HG02759 (cell line): ENCODE measurements at regions not wholly inside any gene's neighbourhood (a gene's known extent, or its start where the extent isn't known, plus 50 kb on each side); places are given as distances from the start of the nearest gene placed in this dataset.

Source experiments
- ATAC-seq: cut with Tn5 transposase; IDR thresholded peaks from one replicate; pipeline ENCODE4 v1.9.1; 2021; ENCODE audit warnings: mild to moderate bottlenecking, moderate library complexity; ENCODE audit not compliant: unreplicated experiment

DNA sequence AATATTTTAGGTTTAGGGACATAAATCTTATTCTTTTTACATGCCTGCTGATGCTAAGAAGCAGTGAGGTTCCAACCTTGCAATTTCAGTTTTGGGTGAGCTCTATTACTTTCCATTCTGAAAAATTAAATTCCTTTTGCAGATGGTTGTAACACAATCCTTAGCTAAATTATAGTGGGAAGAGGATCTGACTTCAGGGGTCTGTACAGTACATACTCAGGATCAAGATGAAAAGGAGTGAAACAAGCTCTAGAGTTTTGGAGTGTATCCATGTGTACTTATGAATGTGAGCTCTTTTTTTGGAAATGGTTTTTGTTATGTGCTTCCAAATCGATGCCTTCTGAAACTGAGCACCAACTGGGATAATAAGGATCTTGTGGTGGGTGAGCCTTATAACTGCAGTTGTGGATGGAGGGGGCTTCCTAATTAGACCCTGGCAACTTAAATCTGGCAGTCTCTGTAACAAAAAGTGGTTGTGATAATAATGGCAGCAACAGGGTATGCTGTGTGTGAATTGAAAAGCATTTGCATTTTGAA is 218.8 kb upstream of the MAP3K7 start:
- ATAC-seq, result no peak

DNA sequence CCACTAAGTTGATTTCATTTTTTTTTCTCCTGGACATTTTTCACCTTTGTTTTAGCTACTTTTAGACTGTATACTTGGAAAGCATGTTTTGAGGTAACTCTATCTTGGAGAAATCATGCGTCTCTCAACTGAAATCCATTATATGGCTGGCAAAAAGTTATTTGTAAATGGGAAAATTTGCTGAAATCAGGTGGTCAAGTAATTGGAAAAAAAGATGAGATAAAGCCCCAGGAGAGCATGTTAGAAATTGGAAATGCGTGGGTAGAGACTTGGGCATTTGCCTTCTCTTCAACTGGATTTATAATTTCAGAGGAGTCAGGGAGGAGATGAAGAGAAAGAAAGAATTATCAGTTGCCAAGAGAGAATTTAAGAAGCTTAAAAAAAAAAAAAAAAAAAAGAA is 217.1 kb upstream of the MAP3K7 start:
- no peak for ATAC-seq

DNA sequence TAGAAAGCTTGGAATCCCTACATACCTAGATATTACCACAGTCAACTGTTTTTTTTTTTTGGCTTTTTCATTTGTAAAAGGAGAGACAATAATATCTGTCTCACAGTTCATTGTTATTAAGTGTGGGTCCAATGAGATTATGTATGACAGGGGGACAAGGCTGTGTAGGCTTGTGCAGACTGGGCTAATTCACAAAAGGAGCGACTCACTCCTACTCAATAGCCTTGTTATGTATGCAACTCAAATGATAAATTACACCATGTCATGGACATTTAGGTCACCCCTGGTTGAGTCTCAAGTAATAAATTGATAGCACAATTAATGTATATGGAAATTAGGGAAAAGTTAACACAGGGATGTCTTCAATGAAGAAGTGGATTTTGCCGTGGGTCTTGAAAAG is 208.2 kb upstream of the MAP3K7 start:
- ATAC-seq, result no peak

DNA sequence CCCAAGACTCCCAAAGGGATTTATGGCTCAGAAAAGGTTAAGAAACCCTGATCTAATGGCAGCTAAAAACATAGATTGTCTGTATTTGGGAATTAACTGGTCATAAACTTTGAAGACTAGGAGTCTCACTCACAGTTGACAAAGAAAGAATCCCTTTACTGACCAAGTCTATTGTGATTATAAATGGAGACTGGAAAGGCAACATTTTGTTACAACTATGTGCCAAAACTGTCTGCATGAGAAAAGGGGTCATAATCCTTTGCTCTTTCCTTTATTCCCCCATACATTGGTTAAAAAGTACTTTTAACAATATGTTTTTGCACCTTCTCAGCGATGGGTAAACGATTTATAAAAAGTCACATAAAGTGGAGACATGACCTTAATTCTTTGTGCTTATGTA is 206.9 kb upstream of the MAP3K7 start:
- no peak for ATAC-seq

DNA sequence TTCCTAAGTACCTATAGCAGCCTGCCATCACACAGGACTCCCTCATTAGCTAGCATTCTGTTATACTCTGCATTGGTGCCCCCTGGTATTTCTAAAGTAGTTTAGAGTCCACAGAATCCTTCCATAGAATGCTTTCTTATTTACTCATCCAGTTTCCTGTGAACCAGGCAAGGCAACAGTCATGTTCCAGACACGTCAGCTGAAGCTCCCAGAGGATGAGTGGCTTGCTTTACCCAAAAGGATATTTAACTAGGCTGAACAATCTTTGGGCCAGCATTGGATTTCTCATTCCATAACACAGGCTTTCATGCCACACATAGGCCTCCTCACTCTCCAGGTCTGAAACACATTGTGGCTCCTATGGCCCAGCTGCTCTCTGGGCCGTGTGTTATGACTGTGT is 203.8 kb upstream of the MAP3K7 start:
- ATAC-seq, result no peak

DNA sequence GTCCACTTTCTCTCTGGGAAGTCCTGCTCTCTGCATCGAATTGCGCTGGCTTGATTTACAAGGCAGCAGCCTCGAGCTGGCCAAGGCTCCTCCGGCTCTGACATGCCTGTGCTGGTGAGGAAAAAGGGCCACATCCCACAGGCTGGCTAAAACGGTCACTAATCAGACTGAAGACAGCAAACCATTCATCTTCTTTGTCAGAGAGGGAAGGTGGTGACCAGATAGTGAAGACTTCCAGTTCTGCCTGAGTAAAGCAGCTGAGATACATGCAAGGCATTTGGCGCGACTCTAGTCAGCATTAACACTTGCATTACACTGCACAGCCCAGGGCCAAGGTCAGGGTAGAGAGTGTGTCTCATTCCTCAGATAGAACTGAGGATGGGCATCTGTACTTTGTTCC is 203.2 kb upstream of the MAP3K7 start:
- ATAC-seq, result no peak

DNA sequence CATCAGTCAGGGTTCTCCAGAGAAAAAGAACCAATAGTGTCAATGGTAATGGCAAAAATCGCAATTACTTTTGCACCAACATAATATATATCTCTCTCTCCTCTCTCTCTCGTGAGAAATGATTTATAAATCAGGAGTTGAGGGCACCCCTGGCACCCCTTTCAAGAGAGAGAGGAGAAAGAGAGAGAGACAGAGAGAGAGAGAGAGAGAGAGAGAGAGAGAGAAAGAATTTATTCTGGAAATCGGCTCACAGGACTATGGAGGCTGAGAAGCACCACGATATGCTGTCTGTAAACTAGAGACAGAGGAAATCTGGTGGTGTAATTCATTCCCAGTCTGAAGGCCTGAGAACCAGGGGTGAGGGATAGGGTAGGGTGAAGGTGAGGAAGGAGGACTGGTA is 201.9 kb upstream of the MAP3K7 start:
- ATAC-seq, result no peak

DNA sequence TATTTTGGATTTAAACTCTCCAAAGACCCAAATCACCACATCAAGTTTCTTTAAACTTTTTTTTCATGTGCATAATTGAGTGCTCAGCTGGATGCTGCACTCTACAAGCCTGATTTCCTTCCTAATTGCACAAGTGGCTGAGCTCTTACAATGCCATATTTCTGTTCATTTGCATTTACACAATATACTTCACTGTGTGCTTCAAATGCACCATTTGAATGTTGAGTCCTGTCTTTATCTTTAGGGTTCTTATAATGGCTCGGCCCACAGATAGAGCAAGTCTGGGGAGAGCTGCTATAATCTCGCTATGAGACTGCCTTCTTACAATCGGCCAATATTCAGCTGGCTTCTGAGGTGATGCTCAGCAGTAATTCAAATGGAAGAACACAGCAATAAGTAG is 200.6 kb upstream of the MAP3K7 start:
- no peak for ATAC-seq

DNA sequence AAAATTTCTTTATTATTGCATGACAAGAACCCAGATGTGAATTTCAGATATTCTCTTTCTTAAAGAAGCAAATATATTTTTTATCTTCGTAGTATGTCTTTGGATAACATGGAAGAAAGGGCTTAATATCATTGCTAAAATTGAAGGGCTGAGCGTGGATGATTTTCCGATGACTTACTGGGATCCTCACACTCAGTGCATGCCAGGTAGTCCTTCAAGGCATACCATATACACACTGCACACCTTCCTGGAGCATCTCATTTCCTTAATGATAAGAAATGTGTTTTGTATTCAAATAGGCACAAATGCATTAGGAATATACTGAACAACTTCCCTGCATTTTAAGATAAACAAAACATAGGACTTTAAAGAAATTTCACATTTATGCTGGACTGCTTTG is 193.9 kb upstream of the MAP3K7 start:
- no peak for ATAC-seq

DNA sequence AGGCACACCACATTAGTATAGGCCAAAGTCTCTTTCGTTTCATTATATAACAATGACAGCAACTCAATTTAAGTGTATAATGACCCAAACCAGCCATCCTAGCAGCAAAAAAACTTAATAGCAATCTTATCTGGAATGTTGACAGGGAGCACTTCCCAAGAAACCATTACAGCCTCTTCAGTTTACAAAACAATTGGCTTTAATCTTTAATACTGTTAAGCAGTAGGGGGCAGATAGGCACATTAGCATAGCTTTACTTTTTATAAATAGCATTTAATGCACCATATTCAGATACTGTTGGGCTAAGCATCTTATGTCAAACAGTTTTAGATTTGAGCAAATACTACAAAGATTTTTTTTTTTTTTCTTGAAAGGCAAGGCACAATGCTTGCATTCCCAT is 193.3 kb upstream of the MAP3K7 start:
- no peak for ATAC-seq

DNA sequence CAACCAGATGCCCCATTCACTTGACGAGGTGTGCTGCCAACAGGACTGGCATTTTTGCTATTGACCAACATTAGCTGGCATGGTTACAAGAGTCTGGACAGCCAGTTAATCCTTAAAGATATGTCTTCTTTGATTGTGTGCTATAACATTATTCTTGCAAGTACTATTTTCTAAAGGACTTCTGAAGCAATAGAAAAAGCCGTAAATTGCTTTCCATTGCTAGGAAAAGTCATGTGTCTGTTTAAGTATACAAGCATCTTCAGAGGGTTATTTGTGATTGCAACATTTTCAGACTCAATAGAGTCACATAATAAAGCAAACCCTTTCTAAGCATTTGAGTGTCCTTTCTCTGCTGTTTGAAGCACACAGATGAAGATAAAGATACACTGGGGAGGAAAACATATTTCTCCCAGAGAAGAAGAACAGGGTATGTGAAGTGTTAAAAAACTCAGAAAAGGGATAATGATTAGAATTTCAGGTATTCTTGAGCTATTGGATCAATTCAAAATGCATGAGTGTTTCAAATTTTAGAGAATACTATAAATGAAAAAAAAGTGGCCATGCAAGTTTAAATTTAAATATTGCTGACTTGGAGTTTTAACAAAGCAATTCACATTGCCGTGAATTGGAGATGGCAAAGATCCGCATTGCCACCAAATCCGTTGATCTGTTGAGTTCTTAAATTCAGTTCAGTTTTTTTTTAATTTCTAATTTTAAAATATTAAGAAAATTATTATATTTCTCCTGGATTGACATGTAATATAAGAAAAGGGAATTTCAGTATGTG is 191.7 kb upstream of the MAP3K7 start:
- ATAC-seq, result no peak

DNA sequence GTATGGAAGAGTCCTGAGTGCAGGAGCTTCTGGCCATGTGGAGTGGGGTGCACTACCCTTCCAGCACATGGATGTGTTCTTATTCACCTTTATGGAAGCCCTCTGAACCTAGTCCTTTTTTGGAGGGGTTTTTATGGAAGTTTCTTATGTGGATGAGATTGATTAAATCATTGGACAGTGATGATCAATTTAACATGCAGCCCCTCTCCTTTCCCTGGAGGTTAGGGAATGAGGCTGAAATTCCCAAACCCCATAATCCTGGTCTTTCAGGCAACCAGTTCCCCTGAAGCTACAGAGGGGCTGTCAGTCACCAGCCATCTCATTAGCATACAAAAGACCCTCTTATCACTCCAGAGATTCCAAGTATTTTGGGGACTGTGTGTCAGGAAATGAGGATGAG is 183.9 kb upstream of the MAP3K7 start:
- ATAC-seq, result no peak

DNA sequence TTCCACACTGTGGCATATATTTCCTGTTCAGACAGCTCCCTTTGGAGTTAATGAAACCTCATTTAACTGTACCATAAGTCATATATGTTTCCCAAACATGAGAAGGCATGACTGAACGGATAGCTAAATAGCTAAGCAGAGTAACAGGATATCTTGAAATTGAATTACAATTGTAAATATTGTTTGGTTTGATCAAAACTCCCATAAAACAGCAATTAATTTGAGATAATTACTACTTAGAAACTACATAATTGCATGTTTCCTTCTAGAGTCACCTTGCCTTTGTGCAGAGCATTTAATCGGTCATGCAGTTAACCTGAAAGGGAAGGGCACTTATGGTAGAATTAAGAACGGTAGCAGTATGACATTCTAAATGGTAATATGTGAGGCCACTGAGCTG is 179.0 kb upstream of the MAP3K7 start:
- ATAC-seq, result no peak

DNA sequence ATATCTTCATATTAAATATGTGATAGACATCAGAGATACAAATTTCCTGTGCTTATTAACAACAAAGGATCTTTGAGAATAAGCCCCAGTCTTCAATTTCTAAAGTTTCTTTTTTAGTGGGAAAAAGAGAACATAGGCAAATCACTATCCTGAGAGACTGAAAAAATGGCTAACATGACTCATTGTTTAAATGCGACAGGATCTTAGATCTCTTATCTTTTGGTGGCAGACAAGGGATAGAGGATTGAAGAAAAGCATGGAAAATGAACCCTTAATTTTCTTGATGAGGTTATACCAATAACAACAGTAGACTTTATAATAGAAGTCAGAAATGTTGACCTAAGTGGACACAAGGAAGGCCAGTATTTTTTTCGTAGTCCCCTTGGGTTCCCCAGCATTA is 178.6 kb upstream of the MAP3K7 start:
- ATAC-seq, result no peak

DNA sequence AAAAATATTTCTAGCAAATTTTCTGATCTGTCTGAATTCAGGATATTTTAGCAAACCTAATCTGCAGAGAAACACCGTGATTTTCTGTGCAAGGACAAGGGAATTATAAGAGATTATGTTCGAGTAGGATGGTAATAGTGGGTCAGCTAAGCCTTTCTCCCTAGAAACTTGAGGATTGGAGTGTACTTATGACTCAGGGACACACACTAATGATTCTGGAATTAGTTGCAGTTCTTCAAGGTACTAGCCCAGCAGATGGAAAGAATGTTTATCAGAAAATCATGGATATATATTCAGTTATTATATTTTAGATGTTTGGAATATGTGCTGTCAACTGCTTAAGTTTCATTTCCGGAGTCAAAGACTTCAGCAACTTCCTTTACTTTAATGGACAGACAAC is 177.1 kb upstream of the MAP3K7 start:
- ATAC-seq, result no peak

DNA sequence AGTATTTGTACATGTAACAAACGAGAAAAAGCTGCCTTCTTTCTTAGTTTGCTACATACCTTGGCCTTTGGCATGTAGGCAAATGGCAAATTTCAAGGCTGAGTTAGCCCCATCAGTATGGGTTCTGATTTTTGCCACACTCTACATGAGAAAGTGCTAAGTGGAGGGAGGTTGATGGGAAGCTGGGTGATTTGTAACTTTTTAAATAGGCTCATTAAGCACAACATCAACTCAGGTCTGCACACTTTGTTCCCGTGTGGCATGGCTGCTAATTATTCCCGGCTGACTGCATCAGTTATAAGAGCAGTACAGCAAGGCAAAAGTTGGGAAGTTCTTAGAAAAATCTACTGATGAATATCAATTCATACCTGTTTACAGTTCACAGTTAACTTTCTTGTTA is 172.8 kb upstream of the MAP3K7 start:
- ATAC-seq, result no peak

DNA sequence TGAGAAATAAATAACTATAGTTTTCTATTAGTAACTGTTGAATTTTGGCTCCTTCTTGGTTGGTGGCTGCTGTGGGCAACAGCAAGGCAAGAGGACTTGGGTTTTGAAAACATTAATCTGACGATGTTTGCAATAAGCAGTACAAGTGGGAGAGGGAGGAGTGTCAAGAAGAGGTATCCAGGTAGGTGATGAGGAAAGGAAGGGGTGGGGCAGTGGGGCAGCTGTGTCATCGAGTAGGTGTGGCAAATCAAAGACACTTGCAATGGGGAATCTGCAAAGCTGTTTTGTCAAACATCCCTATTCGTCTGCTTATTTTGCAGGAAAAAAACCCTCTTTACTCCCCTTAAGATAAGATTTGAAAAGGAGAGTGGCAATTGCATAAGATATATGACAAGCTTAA is 171.9 kb upstream of the MAP3K7 start:
- no peak for ATAC-seq

DNA sequence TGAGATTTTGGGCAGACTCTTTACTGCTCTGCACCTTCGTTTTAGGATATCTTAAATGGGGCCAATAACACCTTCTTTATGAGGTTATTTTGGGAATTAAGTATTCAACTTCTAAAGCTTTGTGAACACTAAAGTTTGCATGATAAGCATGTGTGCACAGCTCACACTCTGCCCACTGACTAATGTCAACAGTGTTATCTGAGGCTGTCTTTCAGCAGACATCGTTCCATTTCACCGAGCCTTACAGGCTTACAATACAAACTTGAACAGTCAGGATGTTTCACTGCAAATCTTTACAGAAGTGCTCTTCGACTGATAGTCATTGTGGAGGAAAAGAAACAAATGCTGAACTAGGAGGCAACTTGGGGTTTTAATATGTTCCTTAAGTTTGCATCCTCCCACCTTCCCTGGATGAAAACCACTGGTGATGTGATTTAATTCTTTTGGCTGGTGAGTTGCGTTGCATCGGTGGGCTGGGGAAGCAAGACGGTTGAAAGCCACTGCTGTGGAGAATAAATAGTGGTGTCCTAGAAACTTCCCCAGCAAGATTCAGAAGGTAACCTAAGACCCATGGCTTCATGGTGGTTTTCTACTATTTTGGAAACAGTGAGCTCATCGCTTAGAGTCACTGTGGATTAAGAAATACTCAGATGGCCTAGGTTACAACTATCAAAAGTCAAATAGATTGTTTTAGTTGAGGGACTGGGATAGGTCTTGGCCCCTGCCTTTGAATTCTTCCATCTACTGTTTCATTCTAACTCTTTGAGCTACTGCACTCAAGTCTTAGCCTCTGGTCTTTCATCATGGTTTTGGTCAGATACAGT is 167.2 kb upstream of the MAP3K7 start:
- no peak for ATAC-seq

DNA sequence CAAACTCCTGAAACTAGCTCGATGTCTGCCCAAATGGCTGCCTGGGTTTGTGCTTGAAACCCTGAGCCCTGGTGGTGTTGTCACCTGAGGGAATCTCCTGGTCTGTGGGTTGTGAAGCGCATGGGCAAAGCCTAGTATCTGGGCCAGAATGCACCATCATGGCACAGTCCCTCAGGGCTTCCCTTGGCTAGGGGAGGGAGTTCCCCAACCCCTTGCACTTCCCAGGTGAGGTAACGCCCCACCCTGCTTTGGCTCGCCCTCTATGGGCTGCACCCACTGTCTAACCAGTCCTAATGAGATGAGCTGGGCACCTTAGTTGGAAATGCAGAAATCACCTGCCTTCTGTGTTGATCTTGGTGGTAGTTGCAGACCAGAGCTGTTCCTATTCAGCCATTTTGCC is 152.9 kb upstream of the MAP3K7 start:
- no peak for ATAC-seq

DNA sequence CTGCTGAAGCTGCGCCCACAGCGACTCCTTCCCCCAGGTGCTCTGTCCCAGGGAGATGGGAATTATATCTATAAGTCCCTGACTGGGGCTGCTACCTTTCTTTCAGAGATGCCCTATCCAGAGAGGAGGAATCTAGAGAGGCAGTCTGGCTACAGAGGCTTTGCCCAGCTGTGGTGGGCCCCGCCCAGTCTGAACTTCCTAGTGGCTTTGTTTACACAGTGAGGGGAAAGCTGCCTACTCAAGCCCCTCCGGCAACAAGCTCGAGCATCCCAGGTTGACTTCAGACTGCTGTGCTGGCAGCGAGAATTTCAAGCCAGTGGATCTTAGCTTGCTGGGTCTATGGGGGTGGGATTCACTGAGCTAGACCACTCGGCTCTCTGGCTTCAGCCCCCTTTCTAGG is 152.5 kb upstream of the MAP3K7 start:
- ATAC-seq, result no peak

DNA sequence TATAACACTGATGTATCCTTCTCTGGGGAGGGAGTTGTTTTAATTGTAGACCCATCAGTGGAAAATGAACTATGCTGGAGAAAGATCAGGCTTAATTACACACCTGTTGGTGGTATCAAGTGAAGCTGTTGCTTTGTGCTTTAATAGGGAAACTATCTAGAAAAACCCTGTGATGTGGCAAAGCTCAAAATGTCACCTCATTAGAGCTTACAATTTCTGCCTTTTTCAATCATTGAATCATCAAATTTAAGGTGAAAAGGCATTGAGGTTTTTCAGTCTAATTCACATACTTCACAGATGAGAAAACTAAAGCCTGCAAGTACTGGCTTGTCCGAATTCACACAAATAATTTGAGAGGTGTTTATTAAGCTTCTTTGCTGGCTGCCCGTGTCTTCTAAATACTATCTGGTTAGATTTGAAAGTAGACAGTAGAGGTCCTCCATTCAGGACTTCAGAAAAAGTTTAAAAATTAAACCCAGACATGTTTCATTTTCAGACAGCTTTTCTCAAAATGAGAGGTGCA is 143.3 kb upstream of the MAP3K7 start:
- peak; percentile 87 for ATAC-seq

DNA sequence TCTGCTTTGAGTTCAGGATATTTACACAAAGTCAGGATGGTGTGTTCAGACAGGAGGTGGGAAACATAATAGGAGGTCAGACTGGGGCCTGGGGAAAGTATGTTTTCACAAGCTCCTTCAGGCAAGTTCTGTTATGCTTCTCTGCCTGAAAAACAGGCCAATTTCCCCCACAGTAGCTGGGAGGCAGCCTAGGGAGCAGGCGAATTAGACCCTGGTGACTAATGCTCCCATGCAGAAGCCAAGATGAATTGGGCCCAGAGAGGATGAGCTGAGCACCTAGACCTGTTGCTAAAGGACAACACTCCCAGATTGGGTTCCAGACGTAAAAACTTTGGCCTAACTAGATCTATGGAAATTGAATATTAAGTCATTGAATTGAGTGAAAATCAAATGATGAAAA is 142.2 kb upstream of the MAP3K7 start:
- ATAC-seq, result no peak
